Activated CD8-positive, alpha-beta memory T cell treated with anti-CD3 and anti-CD28 coated beads for 1 hour (primary cell): ENCODE measurements at regions not wholly inside any gene's neighbourhood (a gene's known extent, or its start where the extent isn't known, plus 50 kb on each side); places are given as distances from the start of the nearest gene placed in this dataset.
"Not testable (repeated sequence)": the region's sequence is repeated elsewhere in the genome, so short reads cannot be mapped to it uniquely, and the experiment has no call there.

Source experiments
- DNase-seq, 2 donors: peaks; one replicate each; pipeline ENCODE4 v3.0.0-alpha.2; 2020; ENCODE audit warnings: low read depth in 1 of 2; ENCODE audit errors: extremely low read depth in 1 of 2

DNA sequence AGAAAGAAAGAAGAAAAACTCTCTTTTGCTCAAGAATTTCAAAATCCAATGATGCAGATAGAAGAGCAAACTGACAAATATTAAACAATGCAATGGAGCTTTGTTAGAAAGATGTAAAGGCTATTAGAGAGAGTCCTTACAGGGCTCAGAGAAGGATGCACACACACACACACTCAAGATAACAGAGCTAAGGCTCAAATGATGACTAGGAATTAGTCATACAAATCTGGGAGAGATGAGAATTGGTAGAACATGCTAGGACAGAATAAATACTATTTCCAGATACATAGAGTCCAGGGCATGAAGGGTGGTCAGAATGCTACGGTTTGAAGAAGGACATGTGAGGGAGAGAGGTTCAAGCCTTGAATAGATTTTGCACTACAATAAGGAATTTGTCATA is 650.1 kb upstream of the MDGA2 start:
- DNase-seq: no peak

DNA sequence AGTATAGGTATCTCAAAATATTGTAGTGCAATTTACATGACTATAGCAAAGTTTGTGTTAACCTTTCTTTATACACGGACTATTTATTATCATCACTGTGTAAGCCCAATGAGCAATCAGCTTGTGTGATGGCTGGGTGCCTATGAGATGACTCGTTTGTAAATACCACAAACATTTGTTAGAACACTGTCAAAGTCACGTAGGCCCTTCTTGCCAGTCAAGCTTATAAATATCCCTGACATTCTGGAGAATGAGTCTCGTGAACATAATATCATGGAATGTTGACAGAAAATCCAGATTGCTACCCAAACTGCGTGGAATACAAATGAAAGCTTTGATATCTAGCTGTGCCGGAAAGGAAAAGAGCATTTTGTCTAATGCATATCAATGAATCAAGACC is 648.3 kb upstream of the MDGA2 start:
- no peak for DNase-seq

- DNase-seq: no peak
These were observed 644.4 kb upstream of the MDGA2 start for GRCh38 chr14:48319823-48320222.

DNA sequence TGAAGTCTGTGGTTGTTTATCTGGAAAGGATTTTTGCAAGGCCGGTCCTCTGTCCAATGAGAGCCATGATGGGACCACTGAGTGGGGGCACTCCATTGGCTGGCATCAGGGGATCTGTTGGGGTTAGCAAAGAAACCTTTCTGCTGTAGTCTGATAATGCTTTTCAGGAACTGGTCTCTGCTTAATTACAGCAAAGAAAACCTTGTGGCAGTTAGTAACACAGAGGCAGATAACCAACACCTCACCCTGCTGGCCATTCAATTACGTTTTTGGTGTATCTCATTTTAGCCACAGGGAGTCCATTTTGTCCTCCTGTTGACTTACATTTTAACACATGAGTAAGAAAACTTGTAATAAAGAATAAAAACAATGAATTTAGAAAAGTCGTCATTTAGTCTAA is 629.3 kb upstream of the MDGA2 start:
- DNase-seq: no peak

- no peak for DNase-seq
These were observed 614.3 kb upstream of the MDGA2 start for GRCh38 chr14:48289701-48290100.

DNA sequence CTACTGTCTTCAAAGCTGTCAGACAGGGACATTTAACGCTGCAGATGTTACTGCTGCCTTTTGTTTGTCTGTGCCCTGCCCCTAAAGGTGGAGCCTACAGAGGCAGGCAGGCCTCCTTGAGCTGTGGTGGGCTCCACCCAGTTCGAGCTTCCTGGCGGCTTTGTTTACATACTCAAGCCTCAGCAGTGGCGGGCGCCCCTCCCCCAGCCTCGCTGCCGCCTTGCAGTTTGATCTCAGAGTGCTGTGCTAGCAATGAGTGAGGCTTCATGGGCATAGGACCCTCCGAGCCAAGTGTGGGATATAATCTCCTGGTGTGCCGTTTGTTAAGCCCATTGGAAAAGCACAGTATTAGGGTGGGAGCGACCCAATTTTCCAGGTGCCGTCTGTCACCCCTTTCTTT is 609.8 kb upstream of the MDGA2 start:
- DNase-seq: not testable (repeated sequence)

GRCh38 chr14:48275301-48275700 is 599.9 kb upstream of the MDGA2 start:
- DNase-seq: no peak

- DNase-seq: no peak
These were observed 599.4 kb upstream of the MDGA2 start for GRCh38 chr14:48274826-48275225.

GRCh38 chr14:48267926-48268325 is 592.5 kb upstream of the MDGA2 start:
- DNase-seq: not testable (repeated sequence)

DNA sequence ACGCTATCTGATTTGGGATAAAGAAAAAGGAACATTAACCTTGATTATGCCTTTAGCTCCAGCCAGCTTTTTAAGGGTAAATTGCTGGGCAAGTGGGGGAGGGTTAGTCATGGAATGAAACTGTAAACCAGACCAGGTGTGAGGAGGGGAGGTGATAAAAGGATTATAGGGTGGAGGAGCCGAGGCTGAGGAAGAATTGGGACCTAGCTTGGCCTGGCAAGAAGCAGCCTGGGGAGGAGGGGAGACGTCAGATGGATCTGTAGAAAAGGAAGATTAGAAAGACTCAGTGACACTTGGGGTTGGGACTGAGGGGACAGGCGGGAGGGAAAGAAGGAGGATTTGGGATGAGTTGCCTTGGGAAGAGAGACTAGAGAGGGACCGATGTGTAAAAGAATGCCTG is 590.8 kb upstream of the MDGA2 start:
- not testable (repeated sequence) for DNase-seq

DNA sequence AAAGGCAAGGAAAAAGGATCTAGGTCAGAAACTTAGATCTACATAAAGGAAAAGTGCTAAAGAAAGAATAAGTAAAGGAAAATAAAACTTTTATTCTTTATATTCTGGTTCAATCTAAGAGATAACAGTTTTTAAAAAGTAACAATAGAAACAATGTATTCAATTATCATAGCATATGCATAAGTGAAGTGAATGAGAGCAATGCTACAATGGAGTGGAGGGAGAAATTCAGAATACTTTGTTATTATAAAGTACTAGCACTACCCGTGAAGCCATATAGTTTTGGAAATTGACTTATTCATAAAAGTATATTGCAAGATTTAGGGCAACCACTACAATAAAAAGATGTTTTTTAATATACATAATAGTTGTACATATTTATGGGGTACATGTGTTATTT is 586.0 kb upstream of the MDGA2 start:
- no peak for DNase-seq

GRCh38 chr14:48260394-48261295 is 585.2 kb upstream of the MDGA2 start:
- DNase-seq: not testable (repeated sequence)

DNA sequence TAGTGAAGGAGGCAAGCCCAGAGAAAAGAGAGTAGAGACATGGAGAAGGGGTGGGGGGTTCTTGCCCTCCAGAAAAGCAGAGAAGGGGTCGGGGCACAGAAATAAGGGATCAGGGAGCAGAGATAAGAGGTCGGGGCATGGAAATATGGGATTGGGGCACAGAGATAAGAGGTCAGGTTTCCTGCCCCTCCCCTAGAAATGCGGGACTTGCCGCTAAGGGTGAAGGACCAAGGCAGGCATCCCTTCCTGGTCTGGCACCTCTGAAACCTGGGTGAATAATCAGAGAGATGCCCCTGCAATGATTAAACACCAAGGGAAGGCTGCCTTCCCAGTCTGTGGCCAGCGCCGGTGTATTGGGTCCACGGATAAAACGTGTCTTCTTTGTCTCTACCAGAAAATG is 584.5 kb upstream of the MDGA2 start:
- not testable (repeated sequence) for DNase-seq

GRCh38 chr14:48259232-48259631 is 583.8 kb upstream of the MDGA2 start:
- DNase-seq: not testable (repeated sequence)

GRCh38 chr14:48258703-48259102 is 583.3 kb upstream of the MDGA2 start:
- DNase-seq: not testable (repeated sequence)

DNA sequence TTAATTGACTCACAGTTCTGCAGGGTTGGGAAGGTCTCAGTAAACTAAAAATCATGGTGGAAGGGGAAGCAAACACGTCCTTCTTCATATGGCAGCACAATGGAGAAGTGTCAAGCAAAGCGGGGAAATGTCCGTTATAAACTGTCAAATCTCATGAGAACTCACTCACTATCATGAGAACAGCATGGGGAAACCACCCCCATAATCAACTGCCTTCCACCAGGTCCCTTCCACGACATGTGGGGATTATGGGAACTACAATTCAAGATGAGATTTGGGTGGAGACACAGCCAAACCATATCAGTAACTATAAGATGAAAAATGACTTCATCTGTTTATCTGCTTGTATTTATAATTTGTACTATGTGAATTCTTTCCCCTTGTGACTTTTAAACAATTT is 577.6 kb upstream of the MDGA2 start:
- no peak for DNase-seq

- no peak for DNase-seq
These were observed 575.9 kb upstream of the MDGA2 start for GRCh38 chr14:48251290-48251689.

GRCh38 chr14:48250575-48250974 is 575.2 kb upstream of the MDGA2 start:
- no peak for DNase-seq

DNA sequence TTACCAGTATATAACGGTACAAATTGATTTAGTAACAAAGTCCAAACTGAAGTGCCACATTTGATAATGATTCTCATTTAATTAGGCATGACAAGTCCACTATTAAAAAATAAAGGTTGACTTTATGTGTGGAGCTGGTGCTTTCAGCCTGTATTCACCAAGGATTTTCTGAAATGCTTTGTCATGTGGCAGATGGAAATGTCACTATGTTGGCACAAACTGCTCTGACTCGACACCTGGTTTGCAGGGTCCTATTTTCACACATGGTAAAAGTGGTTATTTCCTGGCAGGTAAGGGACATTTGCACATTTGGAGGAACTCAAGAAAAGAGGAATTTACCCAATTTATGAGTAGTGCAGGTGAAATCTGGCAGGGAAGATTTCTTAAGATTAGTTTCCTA is 572.6 kb upstream of the MDGA2 start:
- DNase-seq: no peak

DNA sequence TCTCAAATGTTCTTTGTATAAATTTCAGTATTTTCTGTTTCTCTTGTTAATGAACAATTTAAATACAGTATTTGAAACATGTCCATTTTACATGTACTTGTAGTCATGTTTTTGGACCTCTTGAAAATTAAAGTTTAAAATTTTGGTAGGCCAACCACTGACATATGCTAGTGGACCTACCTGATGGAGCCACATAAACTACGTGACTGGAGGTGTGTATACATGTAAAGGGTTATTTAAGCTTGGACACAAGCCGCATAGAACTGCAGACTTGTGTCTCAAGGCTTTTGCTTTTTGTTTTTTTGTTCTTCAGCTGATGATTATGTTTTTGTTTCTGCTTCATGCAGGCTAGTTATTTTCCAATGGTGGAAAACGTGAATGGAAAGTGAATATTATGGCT is 568.5 kb upstream of the MDGA2 start:
- DNase-seq: no peak

GRCh38 chr14:48229091-48229490 is 553.7 kb upstream of the MDGA2 start:
- DNase-seq: no peak

- no peak for DNase-seq
These were observed 518.5 kb upstream of the MDGA2 start for GRCh38 chr14:48193893-48194292.

GRCh38 chr14:48149624-48150023 is 474.2 kb upstream of the MDGA2 start:
- not testable (repeated sequence) for DNase-seq
